ENCODE measurements at regions not wholly inside any gene's neighbourhood (a gene's known extent, or its start where the extent isn't known, plus 50 kb on each side); places are given as distances from the start of the nearest gene placed in this dataset.
A peak's percentile ranks its signal among the peaks of the same experiment; 100 is the strongest.

DNA sequence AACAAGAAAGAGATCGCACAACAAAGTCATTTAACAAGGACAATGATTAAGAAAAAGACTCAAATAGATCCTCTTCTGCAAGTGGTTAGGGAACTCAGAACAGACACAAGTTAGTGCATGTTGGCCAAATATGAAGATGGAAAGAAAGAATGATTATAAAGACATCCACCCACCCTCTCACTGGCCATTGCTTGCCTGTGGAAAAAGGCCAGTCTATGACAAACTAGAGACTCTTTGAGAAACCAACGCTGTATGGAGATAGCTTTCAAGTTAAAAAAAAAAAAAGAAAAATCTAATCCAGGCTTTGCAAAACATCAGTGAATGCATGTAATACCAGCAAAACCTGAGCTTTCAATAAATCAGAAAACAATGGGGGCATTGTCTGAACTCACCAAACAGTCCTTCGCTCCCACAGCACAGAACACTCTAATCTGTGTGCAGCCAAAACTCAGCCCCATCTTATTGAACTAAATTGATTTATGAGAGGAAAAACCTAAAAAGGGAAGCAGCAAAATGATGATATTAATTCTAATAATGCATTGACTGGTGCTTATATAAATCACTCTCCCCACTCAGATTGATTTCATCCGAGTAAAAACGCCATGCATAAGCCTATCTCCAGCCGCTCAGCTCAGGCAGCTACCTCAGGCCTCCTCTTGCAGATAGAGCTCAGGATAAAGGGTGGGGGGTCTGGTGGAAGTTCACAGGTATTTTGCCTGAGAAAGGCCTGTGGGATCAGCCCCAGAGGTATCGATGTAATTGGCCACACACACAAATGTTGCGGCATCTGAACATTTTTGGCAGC is 547.1 kb downstream of the CCDC171 start:
- DNase-seq = peak; percentile 59

DNA sequence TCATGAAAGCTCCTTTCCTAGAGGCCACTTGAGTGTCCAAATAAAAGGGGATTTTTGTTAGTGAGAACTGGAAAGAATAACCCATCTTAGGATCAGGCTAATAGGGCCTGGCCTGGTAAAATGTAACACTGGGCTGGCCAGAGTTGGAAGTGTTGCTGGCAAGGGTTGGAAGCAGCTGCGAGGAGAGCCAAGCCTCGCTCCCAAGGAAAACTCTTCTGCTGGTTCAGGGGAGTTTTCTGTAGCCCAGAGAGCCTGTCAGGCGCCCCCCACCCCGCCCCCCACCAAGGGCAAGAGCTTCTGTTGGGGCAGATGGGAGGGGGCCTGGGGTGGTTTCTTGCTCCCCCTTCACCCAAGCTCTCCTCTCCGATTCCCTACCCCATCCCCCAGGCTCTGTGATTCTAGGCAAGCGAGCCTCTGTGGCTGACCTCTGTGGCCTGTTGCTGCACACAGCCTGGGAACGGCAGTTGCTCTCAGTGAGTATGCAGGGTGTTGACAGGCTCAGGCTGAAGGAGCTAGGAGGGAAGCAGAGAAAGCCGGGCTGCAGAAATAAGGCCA is 547.8 kb downstream of the CCDC171 start:
- peak; percentile 80 for DNase-seq

GRCh38 chr9:16102154-16102553 is 549.3 kb downstream of the CCDC171 start:
- DNase-seq = peak; percentile 7

- DNase-seq = peak; percentile 76
These were observed 551.0 kb downstream of the CCDC171 start for GRCh38 chr9:16103620-16104397.

DNA sequence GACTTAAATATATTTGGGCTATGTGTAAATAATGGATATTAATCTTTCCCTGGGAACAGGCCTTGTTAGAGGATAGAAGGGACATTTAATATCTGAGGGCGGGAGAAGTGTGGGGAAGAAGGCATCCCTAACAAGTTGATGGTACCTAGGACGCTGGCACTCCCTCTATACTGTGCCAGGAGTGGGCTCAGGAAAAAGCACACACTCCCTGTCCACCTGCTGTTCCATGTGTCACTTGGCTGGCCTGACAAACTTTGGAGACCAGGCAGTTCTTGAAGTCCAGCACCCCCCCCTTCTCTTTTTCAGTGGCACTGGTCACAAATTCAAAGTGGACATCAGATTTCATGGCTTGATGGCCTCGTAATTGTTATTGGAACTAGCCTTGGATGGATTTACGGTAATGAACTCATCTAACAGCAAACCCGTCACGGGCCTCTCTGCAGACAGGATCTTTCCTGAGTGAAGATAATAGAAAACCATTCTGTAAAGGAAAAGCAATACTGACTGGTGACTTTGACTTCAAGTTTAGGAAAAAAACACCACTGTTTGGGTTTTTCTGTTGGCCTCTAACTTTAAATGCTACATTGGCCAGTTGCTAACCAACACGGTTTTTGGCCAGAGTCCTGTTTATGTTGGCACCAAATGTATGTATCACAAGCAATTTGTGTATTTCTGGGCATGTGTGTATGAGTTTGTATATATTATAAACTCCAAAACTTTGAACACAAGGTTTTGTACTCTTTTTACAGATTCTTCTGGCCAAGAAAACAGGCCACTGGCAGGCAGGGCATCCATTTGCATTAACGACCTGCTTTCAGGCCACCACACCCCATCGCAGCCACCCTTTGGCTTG is 552.6 kb downstream of the CCDC171 start:
- peak; percentile 86 for DNase-seq

GRCh38 chr9:16106021-16106571 is 553.3 kb downstream of the CCDC171 start:
- peak; percentile 87 for DNase-seq

DNA sequence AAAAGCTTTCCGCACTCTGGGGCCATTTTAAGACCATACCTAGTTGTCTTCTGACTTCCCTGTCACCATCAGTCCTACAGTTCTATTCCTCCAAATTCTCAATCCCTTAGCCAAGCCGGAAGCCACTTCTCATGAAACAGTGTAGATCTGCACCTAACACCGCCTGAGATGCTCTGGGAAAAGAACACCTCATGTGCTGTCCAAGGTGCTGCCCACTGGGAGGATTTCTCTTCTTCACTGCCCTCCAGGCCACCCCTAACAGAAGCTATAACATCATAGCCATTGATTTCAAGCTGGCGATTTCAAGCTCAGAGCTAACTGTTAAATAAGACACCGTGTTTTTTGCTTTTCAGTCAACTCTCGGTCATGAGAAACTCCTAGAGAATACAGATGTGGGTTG is 559.3 kb downstream of the CCDC171 start:
- peak; percentile 16 for DNase-seq

DNA sequence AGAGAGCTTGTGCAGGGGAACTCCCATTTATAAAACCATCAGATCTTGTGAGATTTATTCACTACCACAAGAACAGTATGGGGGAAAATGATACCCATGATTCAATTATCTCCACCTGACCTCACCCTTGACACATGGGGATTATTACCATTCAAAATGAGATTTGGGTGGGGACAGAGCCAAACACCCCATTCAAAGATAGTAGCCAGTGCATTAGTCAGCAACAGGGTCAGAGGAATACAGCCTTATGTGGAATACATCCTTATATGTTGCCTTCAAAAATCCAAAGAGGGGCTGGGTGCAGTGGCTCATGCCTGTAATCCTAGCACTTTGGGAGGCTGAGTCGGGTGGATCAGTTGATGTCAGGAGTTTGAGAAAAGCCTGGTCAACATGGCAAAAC is 563.2 kb downstream of the CCDC171 start:
- DNase-seq = no peak

DNA sequence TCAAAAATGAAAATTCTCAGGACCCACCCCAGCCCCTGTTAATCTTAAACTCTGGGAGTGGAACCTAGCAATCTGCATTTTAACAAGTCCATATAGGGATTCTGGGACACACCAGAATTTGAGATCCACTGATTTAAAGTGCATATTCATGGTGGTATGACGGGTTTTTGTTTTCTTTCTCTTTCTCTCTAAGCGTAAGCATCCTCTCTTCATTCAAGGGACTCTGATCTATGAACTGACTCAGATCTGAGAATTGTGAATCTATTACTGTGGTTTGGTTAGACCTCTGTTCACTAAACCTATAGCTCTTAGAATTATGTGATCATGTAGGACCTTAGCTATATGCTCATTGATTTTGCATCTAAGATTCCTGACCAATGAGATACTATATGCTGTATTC is 565.2 kb downstream of the CCDC171 start:
- DNase-seq = no peak

GRCh38 chr9:16119261-16120230 is 566.7 kb downstream of the CCDC171 start:
- DNase-seq = no peak

DNA sequence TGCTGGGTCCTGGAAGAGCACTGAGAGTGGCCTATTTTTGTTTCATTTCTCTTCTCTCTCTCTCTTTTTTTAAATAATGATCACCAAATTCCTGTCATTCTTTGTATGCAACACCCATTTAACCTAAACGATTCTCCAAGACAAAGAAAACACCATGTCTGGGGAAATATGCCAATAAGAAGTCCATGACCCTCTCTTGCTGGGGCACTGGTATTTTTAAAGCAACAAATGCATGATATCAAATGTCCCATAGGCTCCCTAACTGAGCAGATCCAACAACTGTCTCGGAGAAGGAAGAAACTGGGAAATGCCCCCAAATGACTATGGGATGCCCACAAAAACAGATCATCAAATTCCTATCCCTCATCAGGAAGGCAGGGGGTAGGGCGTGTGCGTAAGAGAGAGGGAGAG is 567.4 kb downstream of the CCDC171 start:
- no peak for DNase-seq

GRCh38 chr9:16120727-16121126 is 567.9 kb downstream of the CCDC171 start:
- peak; percentile 72 for DNase-seq

DNA sequence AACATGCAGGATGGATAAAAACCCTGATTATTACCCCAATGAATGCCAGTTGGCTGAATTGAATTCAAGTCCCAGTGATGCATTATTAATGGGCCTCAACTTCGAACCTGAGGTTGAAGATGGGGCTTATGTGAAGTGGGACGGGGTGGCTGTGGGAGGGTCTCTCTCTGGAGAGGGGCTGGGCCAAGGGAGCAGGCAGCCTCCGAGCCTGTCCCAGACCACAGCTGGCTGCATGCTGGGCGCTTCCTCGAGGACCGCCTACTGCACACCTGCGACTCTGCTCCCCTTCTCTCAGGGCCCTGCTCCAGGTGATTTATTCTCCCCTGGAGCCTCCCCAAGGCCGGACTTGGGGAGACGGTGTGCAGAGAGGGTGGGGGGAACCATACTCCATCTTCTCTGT is 568.3 kb downstream of the CCDC171 start:
- no peak for DNase-seq

DNA sequence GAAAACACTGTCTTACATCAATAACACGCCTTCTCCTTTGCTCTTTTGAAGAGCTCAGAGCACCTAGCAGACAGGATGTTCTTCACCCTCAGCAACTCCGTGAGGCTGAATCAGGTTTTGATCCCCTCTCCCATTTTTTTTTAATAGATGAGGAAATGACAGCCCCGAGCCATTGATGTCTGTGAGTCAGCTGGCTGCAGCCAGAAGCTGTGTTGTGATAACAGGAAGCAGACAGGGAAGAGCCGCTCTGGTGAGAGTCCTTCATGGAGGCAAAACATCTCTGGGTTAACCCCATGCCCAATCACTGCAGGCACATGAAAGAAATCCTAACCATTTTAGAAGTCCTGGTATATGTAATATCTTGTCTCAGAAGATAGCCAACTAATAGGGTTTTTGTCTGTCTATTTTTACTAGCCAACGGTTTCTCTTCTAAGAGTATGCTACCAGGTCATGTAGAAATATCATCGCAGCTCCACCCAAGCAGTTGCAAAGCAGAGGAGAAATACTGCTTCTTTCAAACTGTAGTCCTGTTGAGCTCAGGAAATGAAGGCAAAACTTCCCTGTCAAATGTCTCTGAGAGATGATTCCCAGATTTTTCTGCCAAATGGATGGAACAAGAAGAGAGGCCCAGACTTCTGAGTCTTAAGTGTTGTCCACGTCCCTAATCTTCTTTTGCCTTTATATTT is 568.9 kb downstream of the CCDC171 start:
- no peak for DNase-seq

DNA sequence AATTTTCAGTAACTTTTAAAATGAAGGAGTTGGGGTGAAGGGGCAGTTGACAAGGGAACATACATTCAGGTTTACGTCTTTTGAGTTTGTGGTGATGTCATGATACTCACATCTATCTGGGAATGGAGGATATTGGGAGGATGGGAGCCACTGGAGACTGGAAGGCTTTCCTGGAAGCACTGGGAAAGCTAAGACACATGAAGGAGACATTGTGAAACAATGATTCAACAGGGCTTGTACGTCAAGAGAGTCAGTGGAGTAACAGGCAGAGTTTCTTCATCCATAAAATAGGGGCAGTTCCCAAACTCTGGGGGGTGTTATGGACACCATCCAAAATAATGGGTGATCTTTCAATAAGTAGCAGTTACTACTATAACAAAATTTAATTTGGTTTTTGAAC is 572.8 kb downstream of the CCDC171 start:
- DNase-seq = no peak

- no peak for DNase-seq
These were observed 573.2 kb downstream of the CCDC171 start for GRCh38 chr9:16126042-16126441.

GRCh38 chr9:16128003-16128402 is 575.2 kb downstream of the CCDC171 start:
- DNase-seq = no peak

DNA sequence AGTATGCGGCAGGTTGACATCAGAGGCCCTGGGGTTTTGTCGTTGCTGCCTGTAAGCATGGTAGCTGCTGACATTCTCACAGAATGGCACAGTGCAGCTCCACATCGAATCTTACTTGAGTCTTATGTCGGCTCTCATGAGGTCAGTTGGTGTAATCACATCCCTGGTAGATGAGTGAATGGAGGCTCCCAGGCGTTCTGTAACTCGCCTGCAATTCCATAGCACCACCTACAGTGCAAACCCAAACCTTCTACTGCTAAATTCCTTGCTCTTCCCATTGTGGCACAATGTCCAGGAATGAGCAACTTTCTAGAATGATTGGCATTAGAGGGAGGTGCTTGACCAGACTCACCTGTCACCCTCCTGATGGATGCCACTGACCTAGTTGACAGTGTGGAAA is 578.4 kb downstream of the CCDC171 start:
- no peak for DNase-seq

GRCh38 chr9:16132513-16132912 is 579.7 kb downstream of the CCDC171 start:
- DNase-seq = no peak

GRCh38 chr9:16133032-16133431 is 580.2 kb downstream of the CCDC171 start:
- DNase-seq = no peak
